HEK293T (cell line): ENCODE measurements at regions not wholly inside any gene's neighbourhood (a gene's known extent, or its start where the extent isn't known, plus 50 kb on each side); places are given as distances from the start of the nearest gene placed in this dataset.

Experiments
- ARNT ChIP-seq: fragments of 450-650 bp; IDR thresholded peaks from 2 replicates; pipeline ENCODE4 v1.6.1; 2017; ENCODE audit warnings: mild to moderate bottlenecking
- BHLHE40 ChIP-seq: fragments of 450-650 bp; IDR thresholded peaks from 2 replicates; pipeline ENCODE4 v1.6.1; 2016; ENCODE audit warnings: mild to moderate bottlenecking, moderate library complexity, borderline replicate concordance
- CTBP1 ChIP-seq: fragments of 450-650 bp; IDR thresholded peaks from 2 replicates; pipeline ENCODE4 v1.6.1; 2016; ENCODE audit warnings: borderline replicate concordance
- FOXA1 ChIP-seq: fragments of 450-650 bp; IDR thresholded peaks from 2 replicates; pipeline ENCODE4 v1.6.1; 2016; ENCODE audit warnings: mild to moderate bottlenecking
- FOXM1 ChIP-seq: fragments of 450-650 bp; IDR thresholded peaks from 2 replicates; pipeline ENCODE4 v1.6.1; 2017; ENCODE audit warnings: mild to moderate bottlenecking, borderline replicate concordance
- HDGF ChIP-seq: fragments of 450-650 bp; IDR thresholded peaks from 2 replicates; pipeline ENCODE4 v1.6.1; 2017; ENCODE audit warnings: antibody characterized with exemption, borderline replicate concordance
- L3MBTL2 ChIP-seq: fragments of 450-650 bp; conservative IDR thresholded peaks from 2 replicates; pipeline ENCODE4 v1.6.1; 2016; ENCODE audit warnings: mild to moderate bottlenecking
- NFRKB ChIP-seq: fragments of 450-650 bp; IDR thresholded peaks from 2 replicates; pipeline ENCODE4 v1.6.1; 2016; ENCODE audit warnings: mild to moderate bottlenecking, moderate library complexity
- SUZ12 ChIP-seq: fragments of 450-650 bp; IDR thresholded peaks from 2 replicates; pipeline ENCODE4 v1.6.1; 2016; ENCODE audit warnings: mild to moderate bottlenecking
- ZNF384 ChIP-seq: fragments of 450-650 bp; IDR thresholded peaks from 2 replicates; pipeline ENCODE4 v1.6.1; 2016
- TF ChIP-seq, protein P1 (sequence below): fragments of 450-650 bp; IDR thresholded peaks from 2 replicates; pipeline ENCODE4 v1.6.1; 2016

DNA sequence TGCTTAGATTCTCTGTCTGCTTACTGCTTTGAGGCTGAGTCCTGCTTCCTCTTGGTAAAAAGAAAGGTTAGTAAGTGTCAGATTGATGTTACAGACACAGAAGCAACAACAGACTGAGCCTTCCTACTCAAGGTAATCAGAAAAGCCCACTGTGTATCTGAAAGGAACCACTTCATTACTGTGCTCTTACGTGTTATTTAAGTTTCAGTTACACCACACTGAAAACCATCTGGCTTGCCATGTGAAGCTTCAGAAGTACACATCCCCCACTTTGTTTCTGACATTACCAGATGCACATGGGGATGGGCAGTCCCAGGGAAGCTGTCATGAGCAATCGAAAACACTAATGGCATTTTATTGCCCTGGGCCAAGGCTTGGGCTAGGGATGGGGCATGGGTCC is 1290.1 kb downstream of the AACS start:
- TF ChIP-seq BHLHE40 (no peak), NFRKB (no peak), L3MBTL2 (no peak), CTBP1 (no peak), FOXA1 (no peak), ARNT (no peak), HDGF (no peak), FOXM1 (no peak), SUZ12 (no peak), ZNF384 (no peak)
- TF ChIP-seq, protein P1, sequence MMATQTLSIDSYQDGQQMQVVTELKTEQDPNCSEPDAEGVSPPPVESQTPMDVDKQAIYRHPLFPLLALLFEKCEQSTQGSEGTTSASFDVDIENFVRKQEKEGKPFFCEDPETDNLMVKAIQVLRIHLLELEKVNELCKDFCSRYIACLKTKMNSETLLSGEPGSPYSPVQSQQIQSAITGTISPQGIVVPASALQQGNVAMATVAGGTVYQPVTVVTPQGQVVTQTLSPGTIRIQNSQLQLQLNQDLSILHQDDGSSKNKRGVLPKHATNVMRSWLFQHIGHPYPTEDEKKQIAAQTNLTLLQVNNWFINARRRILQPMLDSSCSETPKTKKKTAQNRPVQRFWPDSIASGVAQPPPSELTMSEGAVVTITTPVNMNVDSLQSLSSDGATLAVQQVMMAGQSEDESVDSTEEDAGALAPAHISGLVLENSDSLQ = no peak
